MG63 (cell line): ENCODE measurements at regions not wholly inside any gene's neighbourhood (a gene's known extent, or its start where the extent isn't known, plus 50 kb on each side); places are given as distances from the start of the nearest gene placed in this dataset.
A peak's percentile ranks its signal among the peaks of the same experiment; 100 is the strongest.

Experiments used
- DNase-seq: peaks from one replicate; pipeline ENCODE4 v3.0.0-alpha.2; 2020
- H3K27me3 ChIP-seq: fragments of 250-450 bp; sonication (Bioruptor Pico); 2 replicates; pipeline ENCODE4 v1.5.1; 2020; ENCODE audit warnings: mild to moderate bottlenecking, moderate library complexity
- H3K36me3 ChIP-seq: fragments of 250-450 bp; sonication (Bioruptor Pico); 2 replicates; pipeline ENCODE4 v1.5.1; 2020; ENCODE audit warnings: mild to moderate bottlenecking, moderate library complexity
- H3K4me3 ChIP-seq: fragments of 250-450 bp; sonication (Bioruptor Pico); 2 replicates; pipeline ENCODE4 v1.5.1; 2020; ENCODE audit warnings: mild to moderate bottlenecking, moderate library complexity
- H3K9me3 ChIP-seq: fragments of 250-450 bp; sonication (Bioruptor Pico); 2 replicates; pipeline ENCODE4 v1.5.1; 2020; ENCODE audit warnings: mild to moderate bottlenecking, moderate library complexity

GRCh38 chr13:66036024-66036614 lies 1194.0 kb downstream of the PCDH9 start:
- no peaks in the 10 kb centered on the region for H3K9me3 ChIP-seq
- H3K4me3 ChIP-seq: no peak overlapping the region
- H3K27me3 ChIP-seq: no peaks in the 10 kb centered on the region
- H3K36me3 ChIP-seq: no peaks in the 10 kb centered on the region
- DNase-seq: no peak

DNA sequence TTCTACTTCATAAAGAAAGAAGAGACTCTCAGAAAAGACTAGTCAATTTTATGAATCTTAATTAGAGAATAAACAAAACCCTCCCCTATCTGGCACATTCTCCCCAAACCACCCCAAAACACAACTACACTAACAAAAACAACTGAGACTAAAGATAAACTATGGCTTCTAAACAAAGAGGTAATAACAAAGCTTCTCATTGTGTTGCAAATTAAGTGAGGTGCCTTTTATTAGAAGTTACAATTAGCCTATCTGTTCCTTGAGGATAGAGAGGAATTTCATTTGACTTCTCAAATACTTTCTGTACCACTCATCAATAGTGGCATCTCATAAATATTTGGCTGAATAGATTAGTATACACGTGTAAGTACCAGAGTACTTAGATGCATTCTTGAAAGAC lies 1196.2 kb downstream of the PCDH9 start:
- H3K27me3 ChIP-seq: no peaks in the 10 kb centered on the region
- H3K9me3 ChIP-seq: no peaks in the 10 kb centered on the region
- no peaks in the 10 kb centered on the region for H3K36me3 ChIP-seq
- DNase-seq: no peak
- no peak overlapping the region for H3K4me3 ChIP-seq

GRCh38 chr13:66021846-66022245 lies 1208.3 kb downstream of the PCDH9 start:
- Histone ChIP-seq H3K4me3 (no peak overlapping the region), H3K27me3 (no peaks in the 10 kb centered on the region), H3K36me3 (no peaks in the 10 kb centered on the region), H3K9me3 (no peaks in the 10 kb centered on the region)
- no peak for DNase-seq

- Histone ChIP-seq H3K4me3 (no peak overlapping the region), H3K36me3 (no peaks in the 10 kb centered on the region), H3K27me3 (no peaks in the 10 kb centered on the region), H3K9me3 (no peaks in the 10 kb centered on the region)
- no peak for DNase-seq
Measured at GRCh38 chr13:66014771-66015170, 1215.4 kb downstream of the PCDH9 start.

DNA sequence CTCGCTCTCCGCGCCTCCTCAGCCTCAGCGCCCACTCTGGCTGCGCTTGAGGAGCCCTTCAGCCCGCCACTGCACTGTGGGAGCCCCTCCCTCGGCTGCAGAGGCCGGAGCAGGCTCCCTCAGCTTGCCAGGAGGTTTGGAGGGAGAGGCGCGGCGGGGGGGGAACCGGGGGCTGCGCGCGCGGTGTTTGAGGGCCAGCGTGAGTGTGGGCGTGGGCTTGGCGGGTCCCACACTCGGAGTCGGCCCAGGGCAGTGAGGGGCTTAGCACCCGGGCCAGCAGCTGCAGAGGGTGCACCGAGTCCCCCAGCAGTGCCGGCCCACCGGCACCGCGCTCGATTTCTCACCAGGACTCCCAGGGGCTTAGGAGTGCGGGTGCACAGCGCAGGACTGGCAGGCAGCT lies 1220.9 kb downstream of the PCDH9 start:
- Histone ChIP-seq H3K27me3 (no peaks in the 10 kb centered on the region), H3K9me3 (no peaks in the 10 kb centered on the region), H3K36me3 (no peaks in the 10 kb centered on the region), H3K4me3 (no peak overlapping the region)
- no peak for DNase-seq

GRCh38 chr13:66003558-66003957 lies 1226.6 kb downstream of the PCDH9 start:
- Histone ChIP-seq H3K4me3 (no peak overlapping the region), H3K9me3 (peaks cover 5% of the 10 kb centered on the region; the same call in 1 of the 2 replicates), H3K27me3 (no peaks in the 10 kb centered on the region), H3K36me3 (no peaks in the 10 kb centered on the region)
- DNase-seq: no peak

DNA sequence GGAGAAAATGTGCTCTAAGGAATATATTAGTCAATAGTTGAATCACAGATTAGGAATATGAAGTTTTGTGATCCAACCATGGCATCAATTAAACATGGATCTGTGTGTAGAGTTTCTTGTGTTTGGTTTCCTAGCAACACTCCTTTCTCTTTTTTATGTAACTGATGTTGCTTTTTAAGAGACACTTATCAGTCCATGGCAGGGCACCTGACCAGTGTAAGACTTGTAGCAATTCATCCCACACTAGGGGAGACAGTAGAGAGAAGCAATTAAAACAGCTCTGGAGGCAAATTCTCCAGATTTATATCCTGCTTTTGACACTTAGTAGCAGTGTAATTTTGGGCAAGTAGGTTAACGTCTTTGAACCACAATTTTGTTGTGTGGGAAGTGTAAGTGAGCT lies 1229.0 kb downstream of the PCDH9 start:
- peaks cover 5% of the 10 kb centered on the region; the same call in 1 of the 2 replicates for H3K9me3 ChIP-seq
- no peaks in the 10 kb centered on the region for H3K27me3 ChIP-seq
- H3K36me3 ChIP-seq: no peaks in the 10 kb centered on the region
- no peak for DNase-seq
- no peak overlapping the region for H3K4me3 ChIP-seq

GRCh38 chr13:65999411-65999810 lies 1230.7 kb downstream of the PCDH9 start:
- no peak for DNase-seq

GRCh38 chr13:65990684-65991083 lies 1239.5 kb downstream of the PCDH9 start:
- DNase-seq: no peak
- Histone ChIP-seq H3K9me3 (no peaks in the 10 kb centered on the region), H3K36me3 (no peaks in the 10 kb centered on the region), H3K4me3 (no peak overlapping the region), H3K27me3 (no peaks in the 10 kb centered on the region)

More at GRCh38 chr13:65999411-65999810, 1230.7 kb downstream of the PCDH9 start:
- Histone ChIP-seq H3K9me3 (peaks cover 5% of the 10 kb centered on the region; the same call in 1 of the 2 replicates), H3K4me3 (no peak overlapping the region), H3K36me3 (no peaks in the 10 kb centered on the region), H3K27me3 (no peaks in the 10 kb centered on the region)

- DNase-seq: no peak
- Histone ChIP-seq H3K9me3 (no peaks in the 10 kb centered on the region), H3K36me3 (no peaks in the 10 kb centered on the region)
Measured at GRCh38 chr13:65985612-65986011, 1244.5 kb downstream of the PCDH9 start.

DNA sequence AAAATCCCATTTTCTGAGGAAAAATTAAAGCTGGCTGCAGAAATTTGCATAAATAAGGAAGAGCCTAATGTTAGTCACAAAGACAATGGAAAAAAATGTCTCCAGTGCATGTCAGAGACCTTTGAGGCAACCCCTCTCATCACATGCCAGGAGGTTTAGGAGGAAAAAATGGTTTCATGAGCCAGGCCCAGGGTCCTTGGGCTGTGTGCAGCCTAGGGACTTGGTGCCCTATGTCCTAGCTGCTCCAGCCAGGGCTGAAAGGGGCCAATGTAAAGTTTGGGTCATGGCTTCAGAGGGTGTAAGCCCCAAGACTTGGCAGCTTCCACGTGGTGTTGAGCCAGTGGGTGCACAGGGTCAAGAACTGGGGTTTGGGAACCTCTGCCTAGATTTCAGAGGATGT lies 1252.6 kb downstream of the PCDH9 start:
- H3K9me3 ChIP-seq: no peaks in the 10 kb centered on the region; the same call in 1 of the 2 replicates
- no peak for DNase-seq
- H3K4me3 ChIP-seq: no peak overlapping the region
- H3K27me3 ChIP-seq: no peaks in the 10 kb centered on the region
- H3K36me3 ChIP-seq: no peaks in the 10 kb centered on the region

More at GRCh38 chr13:65985612-65986011, 1244.5 kb downstream of the PCDH9 start:
- H3K27me3 ChIP-seq: no peaks in the 10 kb centered on the region
- H3K4me3 ChIP-seq: no peak overlapping the region

DNA sequence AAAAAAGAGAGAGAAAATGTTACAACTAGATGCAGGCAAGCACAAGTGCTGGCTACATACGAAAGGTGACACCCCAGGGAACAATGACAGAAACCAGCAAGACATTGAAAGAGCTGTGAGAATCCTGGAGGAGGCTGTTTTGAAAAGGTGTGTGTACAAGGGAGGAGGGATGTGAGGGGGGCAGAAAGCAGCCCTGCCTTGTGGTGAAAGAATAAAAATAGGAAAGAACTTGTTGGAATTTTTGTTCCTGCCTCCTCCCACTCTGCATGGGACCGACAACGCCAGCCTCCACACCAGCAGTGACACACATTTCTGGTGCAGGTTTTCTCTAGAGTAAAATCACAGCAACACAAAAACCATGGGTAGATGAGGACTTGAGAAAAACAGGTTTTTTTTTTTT lies 1258.6 kb downstream of the PCDH9 start:
- no peaks in the 10 kb centered on the region for H3K27me3 ChIP-seq
- no peak for DNase-seq
- H3K4me3 ChIP-seq: no peak overlapping the region
- H3K9me3 ChIP-seq: no peaks in the 10 kb centered on the region
- no peaks in the 10 kb centered on the region for H3K36me3 ChIP-seq

- Histone ChIP-seq H3K27me3 (no peaks in the 10 kb centered on the region), H3K9me3 (no peaks in the 10 kb centered on the region), H3K4me3 (no peak overlapping the region), H3K36me3 (no peaks in the 10 kb centered on the region)
- DNase-seq: peak; percentile 2
Measured at GRCh38 chr13:65966991-65967451, 1263.1 kb downstream of the PCDH9 start.

DNA sequence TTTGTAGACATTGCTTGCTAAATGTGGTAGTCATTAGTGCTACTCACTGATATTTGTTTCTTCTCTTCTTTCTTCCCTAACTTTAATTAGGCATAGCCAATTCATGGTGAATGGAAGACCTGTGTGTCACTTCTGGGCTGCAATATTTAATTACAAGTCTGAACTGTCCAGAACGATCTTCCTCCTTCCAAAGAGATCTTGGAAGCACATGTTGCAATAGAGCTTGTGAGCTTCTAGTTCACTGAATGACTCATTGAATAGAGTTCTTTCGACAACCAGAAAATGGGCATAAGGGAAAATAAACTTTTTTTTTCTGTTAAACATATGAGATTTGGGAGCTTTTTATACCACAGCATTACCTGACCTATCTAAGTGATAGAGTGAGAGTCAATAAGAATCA lies 1264.6 kb downstream of the PCDH9 start:
- Histone ChIP-seq H3K27me3 (no peaks in the 10 kb centered on the region), H3K9me3 (no peaks in the 10 kb centered on the region), H3K36me3 (no peaks in the 10 kb centered on the region), H3K4me3 (no peak overlapping the region)
- DNase-seq: no peak

GRCh38 chr13:65964672-65965071 lies 1265.5 kb downstream of the PCDH9 start:
- no peak overlapping the region for H3K4me3 ChIP-seq
- DNase-seq: no peak
- no peaks in the 10 kb centered on the region for H3K27me3 ChIP-seq
- H3K36me3 ChIP-seq: no peaks in the 10 kb centered on the region
- no peaks in the 10 kb centered on the region for H3K9me3 ChIP-seq

DNA sequence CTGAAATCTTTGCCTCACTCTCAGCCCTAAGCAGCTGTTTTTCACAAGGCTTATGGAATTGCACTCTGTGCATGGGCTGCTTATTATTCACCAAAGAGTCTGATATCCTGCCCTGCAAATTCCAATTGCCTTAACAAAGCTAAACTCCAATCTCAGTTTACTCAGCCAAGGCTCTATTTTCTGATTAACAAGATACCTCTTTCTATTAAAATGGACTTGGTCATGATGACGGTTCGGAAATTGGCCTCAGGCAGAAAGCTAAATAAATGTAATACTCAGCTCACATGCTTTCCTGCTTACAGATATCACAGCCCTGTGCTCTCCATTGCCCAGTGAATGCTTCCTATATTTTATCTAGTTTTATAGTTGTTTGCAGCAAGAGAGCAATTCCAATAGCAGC lies 1270.8 kb downstream of the PCDH9 start:
- Histone ChIP-seq H3K36me3 (no peaks in the 10 kb centered on the region), H3K9me3 (no peaks in the 10 kb centered on the region; the same call in none of the 2 replicates)
- DNase-seq: no peak

GRCh38 chr13:65946387-65946786 lies 1283.7 kb downstream of the PCDH9 start:
- H3K36me3 ChIP-seq: no peaks in the 10 kb centered on the region
- no peaks in the 10 kb centered on the region for H3K9me3 ChIP-seq
- no peak for DNase-seq
- H3K27me3 ChIP-seq: no peaks in the 10 kb centered on the region
- no peak overlapping the region for H3K4me3 ChIP-seq

More for the DNA sequence above, 1270.8 kb downstream of the PCDH9 start:
- Histone ChIP-seq H3K4me3 (no peak overlapping the region), H3K27me3 (no peaks in the 10 kb centered on the region)

GRCh38 chr13:65943708-65944107 lies 1286.4 kb downstream of the PCDH9 start:
- no peaks in the 10 kb centered on the region for H3K9me3 ChIP-seq
- no peak for DNase-seq
- no peaks in the 10 kb centered on the region for H3K36me3 ChIP-seq
- no peak overlapping the region for H3K4me3 ChIP-seq
- H3K27me3 ChIP-seq: no peaks in the 10 kb centered on the region
